COLO829 (cell line): ENCODE measurements at regions not wholly inside any gene's neighbourhood (a gene's known extent, or its start where the extent isn't known, plus 50 kb on each side); places are given as distances from the start of the nearest gene placed in this dataset.

Experiments used
- DNase-seq: peaks from one replicate; pipeline ENCODE4 v3.0.0; 2012; ENCODE audit warnings: low spot score

DNA sequence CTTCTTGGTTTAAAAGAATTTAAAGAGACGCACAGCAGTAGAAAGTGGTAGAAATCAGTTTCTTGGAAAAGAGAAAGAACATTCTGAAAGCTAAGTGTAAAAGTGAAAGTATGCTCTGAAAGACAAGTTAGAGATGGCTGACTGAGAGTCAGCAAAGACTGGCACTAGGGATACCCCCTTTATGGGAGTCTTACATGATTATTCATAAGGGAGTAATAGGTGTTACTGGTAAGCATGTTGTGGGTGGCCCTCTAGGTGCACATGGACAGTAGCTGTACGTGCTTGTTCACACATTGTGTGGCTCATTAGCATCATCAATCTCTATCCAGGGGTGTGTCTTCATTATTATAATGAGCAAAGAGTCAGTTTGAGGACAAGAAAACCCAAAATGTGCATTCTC is 816.2 kb downstream of the CBLN2 start:
- DNase-seq: no peak

DNA sequence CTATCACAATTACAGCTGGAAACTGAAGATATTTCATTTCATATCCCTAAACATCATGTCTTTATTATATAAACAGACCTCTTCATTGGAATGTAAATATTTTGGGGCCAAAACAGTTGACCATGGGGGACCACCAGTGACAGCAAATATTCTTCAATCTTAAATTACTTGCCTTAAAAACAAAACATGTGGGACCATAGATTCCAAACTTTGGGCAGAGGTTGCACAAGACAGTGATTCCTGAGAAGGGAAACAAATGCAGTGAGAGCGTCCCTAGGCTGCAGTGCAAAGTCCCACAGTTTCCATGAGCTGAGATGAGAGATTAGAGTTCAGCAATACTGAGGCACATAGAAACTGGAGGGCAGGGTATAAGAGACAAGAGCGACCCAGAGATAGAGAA is 818.9 kb downstream of the CBLN2 start:
- DNase-seq: no peak

DNA sequence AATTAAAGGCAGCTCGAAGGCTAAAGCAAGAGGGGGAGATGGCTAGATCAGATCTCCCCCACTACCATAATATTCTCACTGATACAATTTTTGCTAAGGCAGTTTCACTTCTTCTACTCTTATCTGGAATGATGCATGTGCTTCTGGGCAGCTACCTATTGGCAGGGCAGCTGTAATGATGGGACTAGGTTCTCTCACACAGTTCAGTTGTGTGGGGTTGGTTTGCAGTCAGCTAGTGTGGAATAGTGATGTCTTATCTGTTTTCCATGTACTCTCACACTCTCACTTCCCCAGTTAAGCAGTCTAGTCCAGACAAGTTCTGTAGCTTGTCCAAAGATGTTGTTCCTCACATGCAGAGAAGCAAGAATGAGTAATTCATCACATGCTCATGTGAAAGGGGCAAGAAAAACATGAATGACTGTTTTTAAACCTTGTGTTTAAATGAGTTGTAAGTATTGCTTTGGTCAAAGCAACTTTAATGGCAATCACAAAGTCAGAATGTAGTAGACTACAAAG is 836.1 kb downstream of the CBLN2 start:
- no peak for DNase-seq

DNA sequence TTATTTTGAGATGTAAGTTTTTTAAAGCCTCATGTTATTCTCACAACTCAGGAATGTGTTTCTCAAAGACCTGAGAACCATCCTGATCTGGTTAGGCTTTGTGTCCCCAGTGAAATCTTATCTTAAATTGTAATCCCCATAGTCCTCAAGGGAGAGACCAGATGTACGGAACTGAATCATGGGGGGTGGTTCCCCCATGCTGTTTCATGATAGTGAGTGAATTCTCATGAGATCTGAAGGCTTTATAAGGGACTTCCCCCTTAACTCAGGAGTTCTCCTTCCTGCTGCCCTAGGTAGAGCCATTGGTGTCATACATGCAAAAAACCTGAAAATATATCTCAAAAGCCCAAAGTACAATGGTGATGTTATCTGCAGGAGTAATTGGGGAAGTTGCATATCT is 836.7 kb downstream of the CBLN2 start:
- DNase-seq: no peak

DNA sequence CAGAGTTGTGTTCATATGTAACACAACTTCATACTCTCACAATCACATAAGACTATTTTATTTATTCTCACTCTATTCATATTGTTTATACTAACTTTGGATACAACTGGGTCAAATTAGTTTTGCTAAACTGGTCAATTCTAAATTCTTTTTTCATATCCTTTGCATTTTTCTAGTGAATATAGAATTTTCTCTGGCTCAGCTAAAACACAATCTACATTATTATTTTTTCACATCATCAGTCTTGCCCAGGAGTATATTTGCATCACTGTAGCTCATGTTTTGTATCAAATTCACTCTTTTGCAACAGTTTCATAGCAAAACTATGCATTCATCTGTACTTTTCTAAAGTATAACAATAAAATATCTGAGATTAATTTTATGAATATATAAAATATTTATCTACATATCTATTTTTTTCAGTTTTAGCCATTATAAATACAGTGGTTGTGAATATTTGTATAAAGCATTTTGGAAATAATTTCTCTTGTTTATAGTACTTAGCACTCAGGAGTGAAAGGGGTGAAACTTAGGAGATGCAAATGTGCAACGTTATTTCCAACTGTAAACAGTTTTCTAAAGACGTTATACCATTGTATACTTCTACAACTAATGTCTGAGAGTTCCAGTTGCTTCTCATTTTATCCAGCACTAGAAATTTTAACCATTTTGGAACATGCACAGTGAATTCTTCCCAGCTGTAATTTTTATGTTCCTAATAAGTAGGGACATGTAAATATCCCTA is 854.6 kb downstream of the CBLN2 start:
- DNase-seq: no peak

DNA sequence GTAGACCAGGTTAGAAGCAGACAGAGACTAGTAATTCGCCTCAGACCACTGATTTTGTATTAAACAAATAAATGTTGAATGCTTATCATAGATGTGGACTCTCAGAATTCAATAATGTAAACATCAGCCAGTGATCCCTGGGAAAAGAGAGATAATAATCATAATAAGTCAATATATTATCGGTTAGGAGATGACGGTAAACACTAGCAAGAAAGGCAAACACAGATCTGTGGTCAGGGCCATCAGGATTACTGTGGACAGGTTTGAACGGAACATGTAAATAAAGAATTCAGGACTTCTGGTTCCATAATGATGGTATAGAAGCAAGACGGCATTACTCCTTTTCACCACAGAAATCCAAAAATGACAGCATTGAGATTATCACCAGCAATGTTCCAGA is 861.6 kb downstream of the CBLN2 start:
- no peak for DNase-seq

DNA sequence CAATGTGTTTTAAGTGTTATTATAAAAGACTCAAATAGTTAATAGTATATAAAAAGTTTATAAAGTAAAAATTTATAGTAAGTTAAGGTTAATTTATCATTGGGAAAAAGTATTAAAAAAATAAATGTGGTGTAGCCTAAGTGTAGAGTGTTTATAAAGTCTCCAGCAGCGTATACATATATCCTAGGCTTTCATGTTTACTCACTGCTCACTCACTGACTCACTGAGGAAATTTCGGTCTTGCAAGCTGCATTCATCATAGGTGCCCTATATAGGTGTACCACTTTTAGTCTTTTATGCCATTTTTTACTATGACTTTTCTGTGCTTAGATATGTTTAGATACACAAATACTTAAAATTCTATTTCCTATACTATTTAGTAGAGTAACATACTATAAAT is 866.0 kb downstream of the CBLN2 start:
- no peak for DNase-seq

DNA sequence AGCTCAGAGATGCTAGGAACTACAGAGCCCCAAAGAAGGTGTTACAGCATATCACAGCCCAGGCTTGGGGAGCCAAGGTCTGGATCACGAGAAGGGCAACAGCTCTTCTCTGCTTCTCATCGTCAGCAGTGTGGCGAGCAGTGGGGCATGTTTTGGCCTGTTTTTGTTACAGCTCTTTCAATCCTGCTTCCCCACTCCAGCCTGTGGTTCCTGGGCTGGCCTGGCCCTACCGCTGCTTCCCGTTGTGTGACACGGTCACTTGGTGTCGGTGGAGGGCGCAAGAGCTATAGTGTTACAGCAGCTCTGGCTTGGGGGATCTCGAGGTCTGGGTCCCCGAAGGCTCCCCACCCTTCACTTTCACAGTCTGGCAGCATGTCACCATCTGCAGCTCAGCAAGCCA is 870.2 kb downstream of the CBLN2 start:
- DNase-seq: no peak

DNA sequence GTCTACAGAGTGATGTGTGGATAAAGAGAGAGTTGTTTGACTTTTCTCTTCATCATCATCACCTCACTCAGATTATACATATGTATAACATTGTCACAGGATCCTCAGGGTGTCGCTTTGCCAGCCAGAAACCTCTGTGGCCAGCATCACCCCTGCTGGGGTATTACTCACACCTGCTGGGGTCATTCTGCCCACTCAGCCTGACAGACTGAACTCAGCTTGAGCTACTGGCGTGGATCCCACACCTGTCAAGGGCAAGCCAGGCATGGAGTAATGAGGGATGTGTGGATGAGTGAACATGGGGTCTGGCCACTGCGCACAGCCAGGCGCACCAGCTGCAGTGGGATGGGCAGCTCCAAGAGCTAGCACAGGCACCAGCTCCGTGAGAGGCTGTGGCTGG is 870.6 kb downstream of the CBLN2 start:
- DNase-seq: no peak

DNA sequence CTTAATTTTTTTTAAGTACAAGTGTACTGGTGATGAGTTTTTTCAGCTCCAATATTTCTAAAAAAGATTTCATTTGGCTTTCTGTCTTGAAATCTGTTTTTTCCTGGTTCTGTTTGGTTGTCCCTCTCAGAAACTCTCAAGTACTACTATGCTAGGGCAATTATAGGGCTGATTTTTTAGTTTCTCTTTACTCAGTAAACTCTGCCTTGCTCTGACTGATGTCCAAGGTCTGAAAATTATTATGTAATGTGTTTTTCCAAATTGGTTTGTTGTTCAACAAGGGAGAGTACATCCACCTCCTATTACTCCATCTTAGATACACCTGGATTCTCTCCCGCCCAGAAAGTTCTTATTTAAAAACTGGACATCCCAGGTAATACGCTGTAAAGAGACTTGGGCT is 877.7 kb downstream of the CBLN2 start:
- no peak for DNase-seq

DNA sequence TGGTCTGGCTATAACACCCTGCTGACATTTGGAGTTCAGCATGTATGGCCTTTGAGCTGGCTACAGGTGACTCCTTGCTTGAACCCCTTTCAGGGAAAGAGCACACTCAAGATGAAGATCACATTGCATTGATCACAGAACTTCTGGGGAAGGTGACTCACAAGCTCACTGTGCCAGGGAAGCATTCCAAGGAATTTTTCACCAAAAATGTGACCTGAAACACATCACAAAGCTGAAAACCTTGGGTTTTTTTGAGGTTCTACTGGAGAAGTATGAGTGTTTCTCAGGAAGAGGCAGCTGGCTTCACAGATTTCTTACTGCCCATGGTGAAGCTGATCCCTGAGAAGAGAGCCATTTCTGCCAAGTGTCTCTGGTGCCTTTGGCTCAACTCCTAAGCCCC is 879.0 kb downstream of the CBLN2 start:
- DNase-seq: no peak

DNA sequence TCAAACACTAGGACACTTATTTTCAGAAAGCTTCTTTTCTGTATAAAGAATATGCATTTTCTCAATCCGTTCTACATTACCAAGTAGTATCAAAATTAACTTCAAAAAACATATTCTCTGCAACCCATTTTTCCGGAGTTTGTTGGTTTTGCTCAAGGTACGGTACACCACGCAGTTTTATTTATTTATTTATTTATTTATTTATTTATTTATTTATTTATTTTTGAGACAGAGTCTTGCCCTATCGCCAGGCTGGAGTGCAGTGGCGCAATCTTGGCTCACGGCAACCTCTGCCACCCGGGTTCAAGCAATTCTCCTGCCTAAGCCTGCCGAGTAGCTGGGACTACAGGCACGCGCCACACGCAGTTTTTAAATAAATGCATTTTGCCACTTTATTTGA is 900.3 kb downstream of the CBLN2 start:
- DNase-seq: no peak

DNA sequence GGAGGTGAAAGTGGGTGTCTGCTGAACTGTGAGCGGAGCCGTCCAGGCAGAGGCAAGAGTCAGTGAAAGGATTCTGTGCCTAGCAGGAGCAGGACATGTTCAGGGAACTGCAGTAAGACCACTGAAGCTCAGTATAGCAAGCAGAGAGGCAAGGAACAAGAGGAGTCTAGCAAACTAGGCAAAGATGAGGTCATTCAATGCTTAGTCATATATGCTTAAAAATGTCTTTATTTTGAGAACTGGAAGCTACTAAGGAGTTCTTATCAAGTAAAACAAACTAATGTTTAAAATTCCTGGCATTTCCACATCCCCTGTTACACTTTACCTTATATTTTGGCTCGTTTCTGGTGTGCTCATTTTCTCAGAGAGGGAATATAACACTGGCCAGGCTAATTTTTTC is 913.4 kb downstream of the CBLN2 start:
- DNase-seq: no peak

DNA sequence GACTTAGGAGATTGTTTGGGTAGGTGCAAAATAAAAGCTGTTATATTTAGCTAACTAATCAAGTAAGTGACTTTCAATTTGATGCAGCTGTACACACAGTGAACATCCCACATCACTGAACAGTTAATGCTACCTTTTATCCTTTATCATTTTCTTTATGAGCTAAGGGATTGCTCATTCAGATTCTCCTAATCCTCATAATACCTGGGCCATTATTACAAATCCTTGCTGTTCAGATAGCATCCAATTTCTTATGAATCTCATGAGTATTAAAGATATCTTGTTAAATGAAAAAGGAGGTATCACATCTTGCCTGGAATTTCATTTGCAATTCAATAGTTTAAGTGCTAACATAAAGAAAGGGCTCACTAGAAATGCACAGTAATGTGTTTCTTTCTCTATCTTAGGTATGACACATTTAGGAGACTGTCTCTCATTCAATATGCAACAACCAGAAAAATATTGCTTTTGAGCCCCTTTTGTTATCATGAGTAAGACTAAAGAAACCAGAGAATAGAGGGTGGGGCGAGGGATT is 918.5 kb downstream of the CBLN2 start:
- DNase-seq: no peak

DNA sequence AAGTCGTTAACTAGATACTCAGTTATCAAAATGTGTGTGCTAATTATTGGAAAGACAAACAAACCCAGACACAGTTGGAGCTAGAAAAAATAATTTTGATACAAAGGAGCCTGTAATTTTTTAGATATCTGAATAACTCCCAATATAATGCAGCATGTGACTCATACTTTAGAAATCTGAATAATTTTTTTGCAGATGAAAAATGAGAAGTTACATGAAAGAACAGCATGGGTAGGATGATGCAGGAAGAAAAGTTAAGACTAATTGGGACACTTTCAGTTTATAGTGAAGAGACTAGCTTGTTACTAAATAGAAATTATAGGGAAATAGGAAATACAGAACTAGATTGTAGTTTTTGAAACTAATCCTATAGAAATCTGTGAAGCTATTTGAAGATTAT is 945.8 kb downstream of the CBLN2 start:
- DNase-seq: no peak

DNA sequence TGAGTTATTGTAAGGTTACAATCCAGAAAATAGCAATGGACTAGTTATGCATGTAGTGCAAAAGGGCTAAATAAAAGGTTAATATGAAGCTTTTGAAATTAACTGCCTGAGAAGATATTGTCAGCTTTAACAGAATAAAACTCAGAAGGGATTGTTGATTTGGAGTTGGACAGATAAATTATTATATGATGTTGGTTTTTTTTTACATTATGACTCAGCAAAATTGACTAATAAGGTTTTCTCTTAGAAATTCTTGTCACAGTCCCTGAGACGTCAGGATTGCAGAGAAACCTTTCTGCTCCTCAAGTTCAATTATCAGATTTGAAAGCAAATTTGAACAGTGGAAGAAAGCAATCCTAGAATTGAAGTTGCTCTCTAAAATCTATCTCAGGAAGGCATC is 946.9 kb downstream of the CBLN2 start:
- DNase-seq: no peak

DNA sequence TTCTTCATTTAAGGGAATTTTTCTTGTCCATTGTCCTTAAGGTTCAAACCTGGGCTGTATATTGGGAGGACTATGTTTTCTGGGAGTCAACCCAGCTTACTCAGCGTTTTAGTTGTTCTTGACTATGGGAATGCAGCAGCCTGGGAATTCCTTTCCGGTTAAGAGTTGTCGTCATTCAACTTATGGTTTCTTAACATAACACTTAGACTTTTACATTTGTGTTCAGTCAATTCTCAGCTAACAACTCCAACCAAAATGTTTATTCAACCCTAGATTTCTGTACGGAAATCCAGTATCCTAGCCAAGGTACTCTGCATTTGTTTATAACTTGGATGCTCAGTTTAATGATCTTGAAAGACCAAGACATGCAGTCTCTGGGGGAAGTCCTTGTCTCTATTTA is 960.9 kb downstream of the CBLN2 start:
- no peak for DNase-seq

DNA sequence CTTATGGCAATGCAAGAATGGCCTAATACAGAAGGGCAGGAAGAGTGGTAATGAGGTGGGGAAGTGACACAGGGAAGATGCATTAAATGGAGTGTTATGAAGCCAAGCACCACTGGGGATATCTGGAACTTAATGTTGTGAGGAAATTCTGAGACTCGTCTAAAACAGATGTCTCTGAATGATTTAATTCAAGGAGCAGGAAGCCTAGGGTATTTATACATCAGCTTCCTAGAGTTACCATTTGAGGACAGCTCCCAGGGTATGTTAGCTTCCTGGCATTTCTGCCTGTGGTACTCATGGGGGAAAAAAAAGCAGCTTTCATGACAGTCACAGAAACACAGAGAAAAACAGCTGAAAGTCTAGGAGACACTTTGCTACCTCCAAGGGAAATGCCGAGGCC is 989.5 kb downstream of the CBLN2 start:
- no peak for DNase-seq

DNA sequence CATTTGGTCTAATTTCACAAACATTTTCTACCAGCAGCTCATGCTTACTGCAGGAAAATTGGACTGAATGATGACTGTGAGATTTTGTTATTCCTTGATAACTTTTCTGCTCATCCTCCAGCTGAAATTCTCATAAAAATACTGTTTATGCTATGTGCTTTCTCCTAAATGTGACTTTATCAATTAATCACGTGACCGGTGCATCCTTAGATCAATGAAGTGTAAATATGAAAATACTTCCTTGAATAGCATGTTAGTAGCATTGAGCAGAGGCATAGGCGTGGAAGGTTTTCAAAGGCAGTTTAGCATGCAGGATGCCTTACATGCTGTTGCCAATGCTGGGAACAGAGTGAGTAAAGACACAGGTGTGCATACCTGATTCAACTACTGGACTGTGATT is 1002.5 kb downstream of the CBLN2 start:
- no peak for DNase-seq

DNA sequence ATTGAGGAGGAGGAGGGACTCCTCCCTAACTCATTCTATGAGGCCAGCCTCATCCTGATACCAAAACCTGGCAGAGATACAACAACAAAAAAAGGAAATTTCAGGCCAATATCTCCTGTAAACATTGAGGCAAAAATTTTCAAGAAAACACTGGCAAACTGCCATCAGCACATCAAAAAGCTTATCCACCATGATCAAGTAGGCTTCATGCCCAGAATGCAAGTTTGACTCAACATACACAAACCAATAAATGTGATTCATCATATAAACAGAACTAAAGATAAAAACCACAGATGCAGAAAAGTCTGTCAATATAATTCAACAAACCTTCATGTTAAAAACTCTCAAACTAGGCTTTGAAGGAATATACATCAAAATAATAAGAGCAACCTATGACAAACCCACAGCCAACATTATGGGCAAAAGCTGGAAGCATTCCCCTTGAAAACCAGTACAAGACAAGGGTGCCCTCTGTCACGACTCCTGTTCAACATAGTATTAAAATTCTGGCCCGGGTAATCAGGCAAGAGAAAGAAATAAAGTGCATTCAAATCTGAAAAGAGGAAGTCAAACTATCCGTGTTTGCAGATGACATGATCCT is 1014.3 kb downstream of the CBLN2 start:
- no peak for DNase-seq

DNA sequence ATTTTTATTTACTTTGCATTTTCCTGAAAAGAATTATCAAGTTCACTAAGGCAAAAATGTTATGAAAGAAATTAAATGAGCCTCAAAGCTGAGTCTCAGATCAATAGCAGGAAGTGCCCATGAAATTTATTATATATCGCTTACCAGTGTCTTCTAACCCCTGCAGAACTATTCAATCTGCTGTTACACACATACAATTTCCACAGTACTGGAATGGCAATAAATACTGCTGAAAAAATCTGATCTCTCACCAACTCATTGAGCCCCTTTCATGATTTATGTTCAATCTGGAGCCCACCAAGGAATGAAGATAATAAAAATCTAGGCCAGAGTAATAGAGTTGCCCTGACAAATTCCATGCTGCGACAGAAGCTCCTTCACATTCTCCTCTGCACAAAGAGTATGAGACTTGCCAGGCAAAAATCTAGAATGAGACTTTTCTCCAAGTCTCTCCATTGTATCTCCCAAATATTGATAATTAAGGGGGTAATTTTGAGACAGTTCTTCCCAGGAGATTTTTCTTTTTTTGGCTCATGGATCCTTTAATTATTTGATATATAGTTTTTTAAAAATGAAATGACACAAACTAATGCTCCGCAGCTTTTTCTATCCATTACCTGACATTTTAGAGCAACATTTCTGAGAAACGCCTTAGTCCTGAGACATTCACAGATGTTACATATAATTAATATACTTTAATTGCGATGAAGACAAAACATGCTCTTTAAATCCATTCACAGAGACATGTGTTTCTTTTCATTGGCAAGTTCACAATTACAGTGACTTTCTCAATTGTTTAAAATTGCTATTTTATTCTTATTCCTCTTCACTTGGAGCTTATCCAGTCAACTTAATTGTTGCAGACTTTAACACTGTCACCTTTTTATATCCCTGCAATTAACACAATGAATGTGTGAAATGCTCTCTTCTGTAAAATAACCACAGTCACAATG is 1020.4 kb downstream of the CBLN2 start:
- no peak for DNase-seq

DNA sequence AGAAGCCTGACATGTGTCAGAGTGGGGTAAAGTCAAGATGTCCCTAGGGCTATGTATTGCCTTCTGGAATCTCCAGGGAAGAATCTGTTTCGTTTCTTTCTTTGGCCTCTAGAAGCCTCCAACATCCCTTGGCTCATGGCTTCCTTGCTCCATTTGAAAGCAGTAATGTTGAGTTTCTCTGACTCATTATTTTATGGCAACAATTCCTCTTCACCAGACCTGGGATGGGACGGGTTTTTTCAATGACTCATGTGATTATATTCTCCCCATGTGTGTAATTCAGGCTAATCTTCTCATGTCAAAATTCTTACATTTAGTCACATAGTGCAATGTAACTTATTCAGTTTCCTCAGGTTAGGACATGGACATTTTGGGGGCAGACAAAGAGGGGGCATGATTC is 1038.6 kb downstream of the CBLN2 start:
- DNase-seq: no peak

DNA sequence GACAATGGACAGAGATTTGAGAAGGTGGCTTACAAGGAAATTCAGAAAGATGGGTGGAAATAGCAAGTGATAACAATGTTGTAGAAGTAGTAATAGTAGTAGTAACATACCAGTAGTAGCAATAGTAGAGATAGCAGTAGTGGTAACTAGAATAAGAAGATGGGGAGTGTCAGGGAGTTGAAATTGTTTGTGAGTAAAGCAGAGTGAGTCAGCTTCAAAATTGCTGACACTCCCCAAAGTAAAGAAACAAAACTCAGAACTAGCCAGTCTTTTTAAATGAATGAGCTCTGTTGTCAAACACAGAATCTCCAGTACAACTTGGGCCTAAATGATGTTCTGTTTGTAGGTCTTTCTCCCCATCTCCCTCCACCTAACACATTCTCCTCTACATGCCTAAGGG is 1040.9 kb downstream of the CBLN2 start:
- DNase-seq: no peak
